ENCODE measurements at regions not wholly inside any gene's neighbourhood (a gene's known extent, or its start where the extent isn't known, plus 50 kb on each side); places are given as distances from the start of the nearest gene placed in this dataset.
A peak's percentile ranks its signal among the peaks of the same experiment; 100 is the strongest.

DNA sequence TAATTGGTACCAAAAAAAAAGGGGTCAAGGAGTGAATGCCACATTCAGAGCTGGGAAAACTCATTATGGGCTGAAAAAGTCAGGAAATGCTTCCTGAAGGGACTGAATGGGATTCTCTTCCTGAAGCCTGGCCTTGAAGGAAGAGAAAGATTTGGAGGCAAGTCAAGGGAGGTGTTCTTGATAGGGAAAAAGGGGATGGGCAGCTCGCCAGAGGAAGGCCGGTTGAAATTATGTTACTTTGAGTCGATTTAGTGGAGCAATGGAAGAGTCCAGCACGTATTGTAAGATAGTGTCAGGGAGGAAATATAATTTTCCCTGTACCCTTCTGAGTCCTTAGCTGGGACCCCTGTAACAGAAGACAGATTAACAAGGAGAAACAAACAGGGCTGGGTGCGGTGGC, 94.1 kb upstream of the CALM2 start:
- Histone ChIP-seq H3K27me3 (no peaks in the 10 kb centered on the region), H3K36me3 (no peaks in the 10 kb centered on the region), H3K4me3 (no peak overlapping the region), H3K9me3 (no peaks in the 10 kb centered on the region), H3K27ac (peak overlapping the region in 1 of 2 donors; percentile 20), H3K4me1 (no peaks in the 10 kb centered on the region)
- intact Hi-C loops (cut with DNase I; ENCODE audit: low total_unique reads) = no loop called here
- DNase-seq (ENCODE audit: low spot score in 2 of 2) = no peak
- TF ChIP-seq, protein P1, sequence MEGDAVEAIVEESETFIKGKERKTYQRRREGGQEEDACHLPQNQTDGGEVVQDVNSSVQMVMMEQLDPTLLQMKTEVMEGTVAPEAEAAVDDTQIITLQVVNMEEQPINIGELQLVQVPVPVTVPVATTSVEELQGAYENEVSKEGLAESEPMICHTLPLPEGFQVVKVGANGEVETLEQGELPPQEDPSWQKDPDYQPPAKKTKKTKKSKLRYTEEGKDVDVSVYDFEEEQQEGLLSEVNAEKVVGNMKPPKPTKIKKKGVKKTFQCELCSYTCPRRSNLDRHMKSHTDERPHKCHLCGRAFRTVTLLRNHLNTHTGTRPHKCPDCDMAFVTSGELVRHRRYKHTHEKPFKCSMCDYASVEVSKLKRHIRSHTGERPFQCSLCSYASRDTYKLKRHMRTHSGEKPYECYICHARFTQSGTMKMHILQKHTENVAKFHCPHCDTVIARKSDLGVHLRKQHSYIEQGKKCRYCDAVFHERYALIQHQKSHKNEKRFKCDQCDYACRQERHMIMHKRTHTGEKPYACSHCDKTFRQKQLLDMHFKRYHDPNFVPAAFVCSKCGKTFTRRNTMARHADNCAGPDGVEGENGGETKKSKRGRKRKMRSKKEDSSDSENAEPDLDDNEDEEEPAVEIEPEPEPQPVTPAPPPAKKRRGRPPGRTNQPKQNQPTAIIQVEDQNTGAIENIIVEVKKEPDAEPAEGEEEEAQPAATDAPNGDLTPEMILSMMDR (IDR thresholded peaks at IDR 0.05) = no peak
- no peak for TF ChIP-seq POLR2AphosphoS5 (IDR thresholded peaks at IDR 0.05)
- TF ChIP-seq POLR2A (IDR thresholded peaks at IDR 0.05) = no peak

DNA sequence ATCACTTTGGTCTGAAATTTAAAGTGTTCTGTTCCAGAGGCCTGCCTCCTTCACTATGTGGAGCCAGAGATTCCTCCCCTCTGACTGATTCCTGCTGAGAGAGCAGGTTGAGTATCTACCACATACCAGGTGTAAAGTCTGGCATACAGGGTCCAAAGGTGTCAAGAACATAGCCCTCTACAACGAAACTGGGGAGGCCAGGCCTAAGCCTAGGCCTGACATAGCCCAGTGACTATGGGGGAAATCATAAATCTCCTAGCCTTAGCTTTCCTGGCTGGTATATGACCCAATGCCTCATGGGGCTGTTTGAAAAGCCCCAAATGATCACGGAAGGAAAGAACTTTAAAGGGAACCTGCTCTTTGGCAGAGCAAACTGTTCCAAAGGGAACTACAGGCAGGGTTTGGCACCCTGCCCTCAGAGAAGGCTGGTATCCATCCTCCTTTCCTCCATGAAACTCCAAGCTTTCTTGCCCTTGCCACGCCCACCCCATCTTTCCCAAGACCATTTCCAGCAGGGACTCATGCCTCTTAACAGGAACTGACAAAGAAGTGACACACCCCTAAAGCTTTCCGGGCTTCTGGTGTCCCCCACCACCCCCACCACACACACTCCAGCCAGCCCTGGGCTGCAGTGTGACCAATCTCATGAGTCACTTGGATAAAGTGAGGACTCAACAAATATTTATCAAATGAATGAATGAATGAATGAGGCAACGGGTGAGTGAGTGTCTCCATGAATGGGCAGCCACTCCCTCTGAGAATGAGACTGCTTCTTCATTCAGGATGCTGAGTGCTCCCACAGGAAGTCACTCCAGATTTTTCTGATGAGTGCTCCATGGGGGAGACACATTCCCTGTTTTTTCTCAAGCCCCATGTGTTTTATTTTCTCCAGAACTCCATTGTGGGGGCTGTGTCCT, 93.3 kb upstream of the CALM2 start:
- no peaks in the 10 kb centered on the region for H3K4me1 ChIP-seq
- no peaks in the 10 kb centered on the region for H3K27me3 ChIP-seq
- no peaks in the 10 kb centered on the region for H3K36me3 ChIP-seq
- intact Hi-C loops (cut with DNase I; ENCODE audit: low total_unique reads) = no loop called here
- TF ChIP-seq POLR2AphosphoS5 (IDR thresholded peaks at IDR 0.05) (peak in 1 of 3 donors; percentile 28), POLR2A (IDR thresholded peaks at IDR 0.05) (no peak)
- peak overlapping the region; percentile 56 to 82 for H3K27ac ChIP-seq
- H3K9me3 ChIP-seq = no peaks in the 10 kb centered on the region
- H3K4me3 ChIP-seq = no peak overlapping the region
- peak in 1 of 2 donors; percentile 32 for DNase-seq (ENCODE audit: low spot score in 2 of 2)

DNA sequence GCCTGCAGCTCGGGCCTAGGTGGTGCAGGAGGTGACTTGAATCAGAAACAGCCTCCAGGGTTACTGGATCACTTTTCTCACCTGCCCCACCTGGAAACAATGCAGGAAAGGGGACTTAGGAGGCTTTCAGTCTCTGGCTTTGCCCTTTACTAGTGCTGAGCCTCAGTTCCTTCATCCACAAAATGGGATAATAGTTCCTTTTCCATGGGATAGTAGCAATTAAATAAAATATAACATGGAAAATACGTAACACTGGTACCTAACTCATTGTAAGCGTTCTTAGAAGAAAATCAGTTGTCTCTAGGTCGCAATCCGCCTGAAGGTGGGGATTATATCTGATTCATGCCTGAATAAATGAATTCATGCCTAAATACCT, 91.4 kb upstream of the CALM2 start:
- H3K9me3 ChIP-seq = no peaks in the 10 kb centered on the region
- H3K36me3 ChIP-seq = no peaks in the 10 kb centered on the region
- intact Hi-C loops (cut with DNase I; ENCODE audit: low total_unique reads) = no loop called here
- TF ChIP-seq POLR2AphosphoS5 (IDR thresholded peaks at IDR 0.05) (no peak), POLR2A (IDR thresholded peaks at IDR 0.05) (no peak)
- TF ChIP-seq, protein P1 (IDR thresholded peaks at IDR 0.05) = no peak
- H3K4me1 ChIP-seq = no peaks in the 10 kb centered on the region
- H3K27me3 ChIP-seq = no peaks in the 10 kb centered on the region
- no peak overlapping the region for H3K4me3 ChIP-seq
- no peak for DNase-seq (ENCODE audit: low spot score in 2 of 2)
- H3K27ac ChIP-seq = no peak overlapping the region

DNA sequence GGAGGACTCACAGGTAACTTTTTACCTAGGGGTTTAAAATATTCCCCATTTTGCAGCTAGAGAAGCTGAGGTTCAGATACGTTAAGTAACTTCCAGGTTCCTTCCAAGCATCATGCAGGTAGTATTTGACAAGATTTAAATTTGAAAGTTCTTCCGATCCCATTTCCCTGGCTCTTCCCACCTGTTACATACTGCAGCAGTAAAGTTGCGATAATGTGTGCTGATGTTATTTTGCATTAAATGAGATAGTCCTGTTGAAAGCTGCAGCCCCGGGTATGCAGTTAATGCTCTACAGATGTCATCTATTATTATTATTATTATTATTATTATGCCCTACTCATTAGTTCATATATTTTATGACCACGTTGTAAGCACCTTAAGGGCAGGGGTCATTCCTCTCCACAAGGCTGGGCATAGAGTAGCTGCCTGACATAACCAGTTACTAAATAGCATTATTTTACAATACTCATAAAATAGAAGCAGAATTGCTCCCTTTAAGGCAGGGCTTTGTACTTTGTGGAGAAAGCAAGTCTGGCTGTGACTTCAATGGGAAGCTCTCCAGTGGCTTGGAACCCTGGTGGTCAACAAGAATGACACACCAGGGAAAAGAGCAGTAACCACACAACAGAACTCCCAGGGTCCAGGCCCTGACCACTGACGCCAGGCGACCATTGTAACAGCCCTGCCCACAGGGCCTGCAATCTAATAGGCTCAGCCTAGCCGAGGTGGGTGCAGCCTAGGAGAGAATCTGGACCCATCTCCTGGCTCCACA, 90.8 kb upstream of the CALM2 start:
- Histone ChIP-seq H3K4me1 (no peaks in the 10 kb centered on the region), H3K9me3 (no peaks in the 10 kb centered on the region), H3K36me3 (no peaks in the 10 kb centered on the region), H3K27me3 (no peaks in the 10 kb centered on the region), H3K4me3 (no peak overlapping the region), H3K27ac (no peak overlapping the region)
- TF ChIP-seq, protein P1 (IDR thresholded peaks at IDR 0.05) = no peak
- TF ChIP-seq POLR2AphosphoS5 (IDR thresholded peaks at IDR 0.05) = no peak
- TF ChIP-seq POLR2A (IDR thresholded peaks at IDR 0.05) = no peak
- DNase-seq (ENCODE audit: low spot score in 2 of 2) = no peak
- intact Hi-C loops (cut with DNase I; ENCODE audit: low total_unique reads) = no loop called here

DNA sequence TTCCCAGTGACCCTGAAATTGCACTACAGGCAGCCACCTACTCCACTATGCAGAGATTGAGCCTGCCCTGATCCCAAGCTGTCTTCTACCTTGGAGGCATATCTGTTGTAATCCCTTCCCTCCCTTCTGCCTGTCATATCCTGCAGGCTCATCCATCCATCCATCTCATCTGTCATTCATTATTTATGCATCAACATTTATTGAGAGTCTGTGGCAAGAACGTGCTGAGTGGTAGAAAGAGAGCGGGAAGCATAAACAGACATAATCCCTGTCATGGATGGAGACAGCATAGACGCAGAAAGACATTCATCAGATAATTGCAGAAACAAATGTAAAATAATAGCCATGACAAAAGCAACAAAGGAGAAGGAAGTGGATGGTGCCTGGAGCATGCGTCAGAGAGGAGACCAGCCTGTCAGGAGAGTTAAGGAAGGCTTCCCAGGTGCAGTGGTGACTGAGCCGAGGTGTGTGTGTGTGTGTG, 89.5 kb upstream of the CALM2 start:
- no peaks in the 10 kb centered on the region for H3K27me3 ChIP-seq
- TF ChIP-seq, protein P1 (IDR thresholded peaks at IDR 0.05) = no peak
- TF ChIP-seq POLR2AphosphoS5 (IDR thresholded peaks at IDR 0.05) (no peak), POLR2A (IDR thresholded peaks at IDR 0.05) (no peak)
- DNase-seq (ENCODE audit: low spot score in 2 of 2) = no peak
- no peaks in the 10 kb centered on the region for H3K36me3 ChIP-seq
- no peaks in the 10 kb centered on the region for H3K9me3 ChIP-seq
- intact Hi-C loops (cut with DNase I; ENCODE audit: low total_unique reads) = no loop called here
- H3K4me3 ChIP-seq = no peak overlapping the region
- H3K27ac ChIP-seq = peak overlapping the region; percentile 20 to 43
- H3K4me1 ChIP-seq = no peaks in the 10 kb centered on the region

Measured in breast epithelium (tissue), 4 donors.